ENCODE measurements at regions not wholly inside any gene's neighbourhood (a gene's known extent, or its start where the extent isn't known, plus 50 kb on each side); places are given as distances from the start of the nearest gene placed in this dataset.

- Histone ChIP-seq H3K27ac (no peak overlapping the region), H3K36me3 (ENCODE audit: insufficient read depth) (no peaks in the 10 kb centered on the region), H3K4me1 (ENCODE audit: low read depth, poor library complexity, severe bottlenecking) (no peaks in the 10 kb centered on the region), H2AFZ (ENCODE audit: low read depth) (no peak overlapping the region), H3K4me2 (no peak overlapping the region), H3K4me3 (IDR thresholded peaks at IDR 0.05; ENCODE audit: insufficient read depth, low read depth, low read length) (no peak overlapping the region), H3K79me2 (ENCODE audit: insufficient read depth, low read depth) (no peaks in the 10 kb centered on the region), H3K27me3 (ENCODE audit: insufficient read depth, low read depth) (no peaks in the 10 kb centered on the region), H4K20me1 (ENCODE audit: insufficient read depth) (no peaks in the 10 kb centered on the region), H3K9ac (no peak overlapping the region)
- TF ChIP-seq, protein P1, sequence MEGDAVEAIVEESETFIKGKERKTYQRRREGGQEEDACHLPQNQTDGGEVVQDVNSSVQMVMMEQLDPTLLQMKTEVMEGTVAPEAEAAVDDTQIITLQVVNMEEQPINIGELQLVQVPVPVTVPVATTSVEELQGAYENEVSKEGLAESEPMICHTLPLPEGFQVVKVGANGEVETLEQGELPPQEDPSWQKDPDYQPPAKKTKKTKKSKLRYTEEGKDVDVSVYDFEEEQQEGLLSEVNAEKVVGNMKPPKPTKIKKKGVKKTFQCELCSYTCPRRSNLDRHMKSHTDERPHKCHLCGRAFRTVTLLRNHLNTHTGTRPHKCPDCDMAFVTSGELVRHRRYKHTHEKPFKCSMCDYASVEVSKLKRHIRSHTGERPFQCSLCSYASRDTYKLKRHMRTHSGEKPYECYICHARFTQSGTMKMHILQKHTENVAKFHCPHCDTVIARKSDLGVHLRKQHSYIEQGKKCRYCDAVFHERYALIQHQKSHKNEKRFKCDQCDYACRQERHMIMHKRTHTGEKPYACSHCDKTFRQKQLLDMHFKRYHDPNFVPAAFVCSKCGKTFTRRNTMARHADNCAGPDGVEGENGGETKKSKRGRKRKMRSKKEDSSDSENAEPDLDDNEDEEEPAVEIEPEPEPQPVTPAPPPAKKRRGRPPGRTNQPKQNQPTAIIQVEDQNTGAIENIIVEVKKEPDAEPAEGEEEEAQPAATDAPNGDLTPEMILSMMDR (conservative IDR thresholded peaks at IDR 0.05; ENCODE audit: low read depth, low read length), result no peak
These were observed 83.8 kb downstream of the TENT5A start for GRCh38 chr6:81668615-81669047.

- Histone ChIP-seq H3K9ac (no peak overlapping the region), H3K79me2 (ENCODE audit: insufficient read depth, low read depth) (no peaks in the 10 kb centered on the region), H3K4me1 (ENCODE audit: low read depth, poor library complexity, severe bottlenecking) (no peaks in the 10 kb centered on the region), H3K36me3 (ENCODE audit: insufficient read depth) (no peaks in the 10 kb centered on the region), H3K27me3 (ENCODE audit: insufficient read depth, low read depth) (no peaks in the 10 kb centered on the region), H2AFZ (ENCODE audit: low read depth) (no peak overlapping the region), H3K27ac (no peak overlapping the region), H4K20me1 (ENCODE audit: insufficient read depth) (no peaks in the 10 kb centered on the region), H3K4me3 (IDR thresholded peaks at IDR 0.05; ENCODE audit: insufficient read depth, low read depth, low read length) (no peak overlapping the region), H3K4me2 (no peak overlapping the region)
- TF ChIP-seq, protein P1 (conservative IDR thresholded peaks at IDR 0.05; ENCODE audit: low read depth, low read length), result no peak
These were observed 86.0 kb downstream of the TENT5A start for GRCh38 chr6:81666481-81666880.

GRCh38 chr6:81656231-81656630 lies 96.2 kb downstream of the TENT5A start:
- Histone ChIP-seq H3K79me2 (ENCODE audit: insufficient read depth, low read depth) (no peaks in the 10 kb centered on the region), H3K36me3 (ENCODE audit: insufficient read depth) (no peaks in the 10 kb centered on the region), H4K20me1 (ENCODE audit: insufficient read depth) (no peaks in the 10 kb centered on the region), H3K9ac (no peak overlapping the region), H3K27ac (no peak overlapping the region), H2AFZ (ENCODE audit: low read depth) (no peak overlapping the region), H3K4me3 (IDR thresholded peaks at IDR 0.05; ENCODE audit: insufficient read depth, low read depth, low read length) (no peak overlapping the region), H3K27me3 (ENCODE audit: insufficient read depth, low read depth) (no peaks in the 10 kb centered on the region), H3K4me1 (ENCODE audit: low read depth, poor library complexity, severe bottlenecking) (no peaks in the 10 kb centered on the region), H3K4me2 (no peak overlapping the region)
- TF ChIP-seq, protein P1 (conservative IDR thresholded peaks at IDR 0.05; ENCODE audit: low read depth, low read length), result no peak

- no peak overlapping the region for H2AFZ ChIP-seq (ENCODE audit: low read depth)
- no peaks in the 10 kb centered on the region for H4K20me1 ChIP-seq (ENCODE audit: insufficient read depth)
- H3K36me3 ChIP-seq (ENCODE audit: insufficient read depth), result no peaks in the 10 kb centered on the region
- TF ChIP-seq, protein P1 (conservative IDR thresholded peaks at IDR 0.05; ENCODE audit: low read depth, low read length), result no peak
- no peak overlapping the region for H3K4me3 ChIP-seq (IDR thresholded peaks at IDR 0.05; ENCODE audit: insufficient read depth, low read depth, low read length)
- H3K79me2 ChIP-seq (ENCODE audit: insufficient read depth, low read depth), result no peaks in the 10 kb centered on the region
- H3K27me3 ChIP-seq (ENCODE audit: insufficient read depth, low read depth), result no peaks in the 10 kb centered on the region
- H3K27ac ChIP-seq, result no peak overlapping the region
- no peak overlapping the region for H3K9ac ChIP-seq
- no peak overlapping the region for H3K4me2 ChIP-seq
- no peaks in the 10 kb centered on the region for H3K4me1 ChIP-seq (ENCODE audit: low read depth, poor library complexity, severe bottlenecking)
These were observed 96.8 kb downstream of the TENT5A start for GRCh38 chr6:81655696-81656095.
